Caco-2 (cell line): ENCODE measurements at regions not wholly inside any gene's neighbourhood (a gene's known extent, or its start where the extent isn't known, plus 50 kb on each side); places are given as distances from the start of the nearest gene placed in this dataset.

Source experiments
- BruUV-seq: library from RNA; stranded (reverse); fragments of 400-500 nt; replicated peaks from 2 replicates; lab custom pipeline; 2021; lab: Mats Ljungman, UMichigan
- CTCF ChIA-PET: fragments of 300-600 bp; sonication (Branson Sonifier 250); formaldehyde crosslinking; loops from one replicate; lab custom pipeline; 2022; ENCODE audit warnings: antibody characterized with exemption; lab: Charles Lee
- POLR2A ChIA-PET: fragments of 300-600 bp; sonication (Branson Sonifier 250); formaldehyde crosslinking; loops from one replicate; lab custom pipeline; 2022; ENCODE audit warnings: antibody characterized with exemption; lab: Charles Lee
- DNase-seq, 2 experiments: peaks; one replicate each; pipeline versions ENCODE4 v3.0.0 to v3.0.0-alpha.2; 2020 to 2022
- H3K27me3 ChIP-seq: replicated peaks from 2 replicates; pipeline ENCODE4 v1.6.0; 2011; ENCODE audit warnings: low read length; ENCODE audit not compliant: control insufficient read depth, insufficient read depth
- H3K36me3 ChIP-seq: 2 replicates; pipeline ENCODE4 v1.5.1; 2011; ENCODE audit warnings: low read length; ENCODE audit not compliant: control insufficient read depth, insufficient read depth
- H3K4me1 ChIP-seq: fragments of 250-450 bp; sonication (Bioruptor Pico); 2 replicates; pipeline ENCODE4 v1.5.1; 2020; ENCODE audit warnings: mild to moderate bottlenecking
- H3K4me3 ChIP-seq: 2 replicates; pipeline ENCODE4 v1.5.1; 2011; ENCODE audit warnings: low read depth, mild to moderate bottlenecking, control low read depth, low read length
- H3K9me3 ChIP-seq: fragments of 250-450 bp; sonication (Bioruptor Pico); 2 replicates; pipeline ENCODE4 v1.5.1; 2020; ENCODE audit warnings: mild to moderate bottlenecking, moderate library complexity
- H3K27ac Mint-ChIP-seq: one replicate; pipeline ENCODE4 v1.8.0; 2022; ENCODE audit warnings: mixed read lengths; ENCODE audit not compliant: unreplicated experiment
- H3K27me3 Mint-ChIP-seq: one replicate; pipeline ENCODE4 v1.8.0; 2022; ENCODE audit warnings: mixed read lengths; ENCODE audit not compliant: insufficient read depth, unreplicated experiment
- H3K36me3 Mint-ChIP-seq: one replicate; pipeline ENCODE4 v1.8.0; 2022; ENCODE audit warnings: mild to moderate bottlenecking, mixed read lengths; ENCODE audit not compliant: insufficient read depth, unreplicated experiment
- H3K4me1 Mint-ChIP-seq: one replicate; pipeline ENCODE4 v1.8.0; 2022; ENCODE audit warnings: low read depth, mixed read lengths; ENCODE audit not compliant: unreplicated experiment
- H3K4me3 Mint-ChIP-seq: one replicate; pipeline ENCODE4 v1.8.0; 2022; ENCODE audit warnings: mild to moderate bottlenecking, moderate library complexity, mixed read lengths; ENCODE audit not compliant: unreplicated experiment
- H3K9me3 Mint-ChIP-seq: one replicate; pipeline ENCODE4 v1.8.0; 2022; ENCODE audit warnings: mixed read lengths; ENCODE audit not compliant: unreplicated experiment
- intact Hi-C: fragments of 100-400 bp; cut with micrococcal nuclease; formaldehyde crosslinking; loops from one replicate; pipeline ENCODE4 v1.10.0; 2022; ENCODE audit not compliant: unreplicated experiment
- TF ChIP-seq, protein P1 (sequence below), 2 experiments: fragments of 200-600 bp in 1 of 2; IDR thresholded peaks; 1 replicate in 1 of 2; 2 replicates in 1 of 2; pipeline versions ENCODE4 v1.5.1 to v1.8.0; 2011 to 2022; ENCODE audit warnings: antibody characterized with exemption in 1 of 2, control low read depth in 1 of 2, inconsistent platforms in 1 of 2, low read depth in 1 of 2, low read length in 1 of 2, mild to moderate bottlenecking in 1 of 2, moderate library complexity in 1 of 2; ENCODE audit not compliant: insufficient read depth in 1 of 2, severe bottlenecking in 1 of 2, unreplicated experiment in 1 of 2

DNA sequence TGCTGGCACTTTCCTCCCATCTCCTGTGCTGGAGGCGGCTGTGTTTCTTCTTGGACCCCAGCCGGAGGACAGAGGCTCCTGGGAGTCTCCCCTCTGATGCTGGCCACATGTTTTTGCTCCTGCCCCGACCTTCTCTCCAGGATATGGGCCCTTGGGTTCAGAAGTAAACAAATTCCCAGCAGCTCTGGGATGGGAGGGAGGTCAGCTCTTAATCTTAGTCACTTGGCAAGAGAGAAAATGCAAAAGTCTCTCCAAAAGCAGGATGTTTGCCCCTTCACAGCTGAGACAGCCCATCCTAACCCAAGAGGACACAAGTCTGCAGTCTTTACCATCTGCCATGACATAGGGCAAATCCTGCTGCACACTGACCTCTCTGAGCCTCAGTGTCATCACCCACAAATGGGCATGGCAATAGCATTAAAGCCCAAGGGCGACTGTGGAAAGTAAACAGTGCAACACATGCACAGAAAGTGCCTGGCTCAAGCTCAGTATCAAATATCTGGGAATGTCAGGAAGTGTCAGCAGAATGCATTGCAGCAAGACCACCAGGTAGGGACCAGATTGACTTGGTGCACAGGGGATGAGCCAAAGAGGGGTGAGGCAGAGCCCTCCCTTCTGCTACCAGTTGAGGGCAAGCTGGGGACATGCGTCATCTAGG lies 117.0 kb upstream of the CXCL14 start:
- peaks cover 3% of the 10 kb centered on the region for H3K27me3 Mint-ChIP-seq

DNA sequence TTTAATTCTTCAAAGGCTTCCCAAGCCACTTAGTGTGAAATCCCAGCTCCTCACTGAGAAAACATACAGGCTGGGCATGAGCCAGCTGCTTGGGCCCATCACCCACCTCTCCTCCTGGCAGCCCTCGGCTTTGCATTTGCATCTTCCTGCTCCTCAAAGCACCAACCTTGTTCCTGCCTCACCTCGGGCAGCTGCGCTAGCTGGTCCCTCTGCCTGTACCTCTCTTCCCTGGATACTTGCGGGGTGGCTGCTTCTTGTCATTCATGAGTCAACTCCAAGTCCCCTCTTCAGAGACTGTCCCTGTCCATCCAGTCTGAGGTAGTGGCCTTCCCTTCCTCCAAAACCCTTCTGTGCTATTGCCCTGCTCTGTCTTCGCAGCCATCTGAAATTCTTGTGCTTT lies 116.1 kb upstream of the CXCL14 start:
- CTCF ChIA-PET = no interaction called here
- peaks cover 3% of the 10 kb centered on the region for H3K27me3 Mint-ChIP-seq

More for the DNA sequence above, 117.0 kb upstream of the CXCL14 start:
- CTCF ChIA-PET = no interaction called here
- no peak overlapping the region for H3K27ac Mint-ChIP-seq
- Histone ChIP-seq H3K9me3 (no peaks in the 10 kb centered on the region), H3K4me3 (no peak overlapping the region), H3K27me3 (no peaks in the 10 kb centered on the region), H3K36me3 (no peaks in the 10 kb centered on the region), H3K4me1 (no peaks in the 10 kb centered on the region)
- POLR2A ChIA-PET = no interaction called here
- H3K36me3 Mint-ChIP-seq = no peaks in the 10 kb centered on the region
- no TSS peak for BruUV-seq
- H3K4me1 Mint-ChIP-seq = peaks cover 4% of the 10 kb centered on the region
- intact Hi-C loops = no loop called here
- no peak for DNase-seq
- H3K9me3 Mint-ChIP-seq = no peaks in the 10 kb centered on the region
- no peak overlapping the region for H3K4me3 Mint-ChIP-seq
- TF ChIP-seq, protein P1, sequence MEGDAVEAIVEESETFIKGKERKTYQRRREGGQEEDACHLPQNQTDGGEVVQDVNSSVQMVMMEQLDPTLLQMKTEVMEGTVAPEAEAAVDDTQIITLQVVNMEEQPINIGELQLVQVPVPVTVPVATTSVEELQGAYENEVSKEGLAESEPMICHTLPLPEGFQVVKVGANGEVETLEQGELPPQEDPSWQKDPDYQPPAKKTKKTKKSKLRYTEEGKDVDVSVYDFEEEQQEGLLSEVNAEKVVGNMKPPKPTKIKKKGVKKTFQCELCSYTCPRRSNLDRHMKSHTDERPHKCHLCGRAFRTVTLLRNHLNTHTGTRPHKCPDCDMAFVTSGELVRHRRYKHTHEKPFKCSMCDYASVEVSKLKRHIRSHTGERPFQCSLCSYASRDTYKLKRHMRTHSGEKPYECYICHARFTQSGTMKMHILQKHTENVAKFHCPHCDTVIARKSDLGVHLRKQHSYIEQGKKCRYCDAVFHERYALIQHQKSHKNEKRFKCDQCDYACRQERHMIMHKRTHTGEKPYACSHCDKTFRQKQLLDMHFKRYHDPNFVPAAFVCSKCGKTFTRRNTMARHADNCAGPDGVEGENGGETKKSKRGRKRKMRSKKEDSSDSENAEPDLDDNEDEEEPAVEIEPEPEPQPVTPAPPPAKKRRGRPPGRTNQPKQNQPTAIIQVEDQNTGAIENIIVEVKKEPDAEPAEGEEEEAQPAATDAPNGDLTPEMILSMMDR (IDR thresholded peaks at IDR 0.05; ENCODE audit: insufficient read depth in 1 of 2, low read depth in 1 of 2, low read length in 1 of 2, severe bottlenecking in 1 of 2, unreplicated experiment in 1 of 2) = no peak

DNA sequence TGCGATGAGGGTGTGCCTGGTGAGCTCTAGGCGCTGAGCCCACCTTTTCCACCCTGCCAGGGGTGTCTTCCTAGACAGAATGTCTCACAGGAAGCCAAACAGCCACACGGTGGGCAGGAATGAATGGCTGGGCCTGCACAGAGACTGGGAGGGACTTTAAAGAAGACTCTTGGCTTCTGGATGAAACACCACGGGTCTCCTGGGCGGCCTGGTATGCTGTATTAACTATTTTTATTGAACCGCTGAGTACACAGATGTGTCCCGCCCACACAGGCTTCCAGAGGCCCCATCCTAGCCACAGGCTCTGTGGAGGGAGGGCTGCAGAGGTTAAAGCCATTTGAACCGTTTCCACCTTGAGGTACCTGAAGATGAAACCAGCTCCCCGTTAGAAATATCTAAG lies 115.2 kb upstream of the CXCL14 start:
- no peaks in the 10 kb centered on the region for H3K27me3 ChIP-seq
- no peaks in the 10 kb centered on the region for H3K9me3 Mint-ChIP-seq
- peak in 1 of 2 experiments; percentile 12 for DNase-seq
- H3K4me1 ChIP-seq = no peaks in the 10 kb centered on the region
- no peaks in the 10 kb centered on the region for H3K36me3 ChIP-seq
- H3K27ac Mint-ChIP-seq = no peak overlapping the region
- H3K9me3 ChIP-seq = no peaks in the 10 kb centered on the region
- no TSS peak for BruUV-seq
- H3K4me3 Mint-ChIP-seq = no peak overlapping the region
- no peaks in the 10 kb centered on the region for H3K36me3 Mint-ChIP-seq
- H3K27me3 Mint-ChIP-seq = peaks cover 3% of the 10 kb centered on the region
- TF ChIP-seq, protein P1 (IDR thresholded peaks at IDR 0.05; ENCODE audit: insufficient read depth in 1 of 2, low read depth in 1 of 2, low read length in 1 of 2, severe bottlenecking in 1 of 2, unreplicated experiment in 1 of 2) = no peak
- intact Hi-C loops = no loop called here
- ChIA-PET CTCF (no interaction called here), POLR2A (no interaction called here)
- no peak overlapping the region for H3K4me3 ChIP-seq
- peaks cover 4% of the 10 kb centered on the region for H3K4me1 Mint-ChIP-seq

More for the DNA sequence above, 116.1 kb upstream of the CXCL14 start:
- H3K9me3 ChIP-seq = no peaks in the 10 kb centered on the region
- Mint-ChIP-seq H3K4me1 (peaks cover 4% of the 10 kb centered on the region), H3K36me3 (no peaks in the 10 kb centered on the region), H3K4me3 (no peak overlapping the region), H3K9me3 (no peaks in the 10 kb centered on the region), H3K27ac (peak overlapping the region; percentile 59)
- no peaks in the 10 kb centered on the region for H3K36me3 ChIP-seq
- intact Hi-C loops = no loop called here
- TF ChIP-seq, protein P1 (IDR thresholded peaks at IDR 0.05; ENCODE audit: insufficient read depth in 1 of 2, low read depth in 1 of 2, low read length in 1 of 2, severe bottlenecking in 1 of 2, unreplicated experiment in 1 of 2) = no peak
- DNase-seq = no peak
- no peaks in the 10 kb centered on the region for H3K4me1 ChIP-seq
- POLR2A ChIA-PET = no interaction called here
- no peaks in the 10 kb centered on the region for H3K27me3 ChIP-seq
- no peak overlapping the region for H3K4me3 ChIP-seq
- no TSS peak for BruUV-seq
